IMR-90 (cell line): ENCODE measurements at regions not wholly inside any gene's neighbourhood (a gene's known extent, or its start where the extent isn't known, plus 50 kb on each side); places are given as distances from the start of the nearest gene placed in this dataset.

Experiments
- ATAC-seq: fragments of 200-7000 bp; cut with Tn5 transposase; 2 replicates; pipeline ENCODE4 v1.9.1; 2020; ENCODE audit warnings: low read depth, mild to moderate bottlenecking, moderate library complexity
- BruUV-seq: library from RNA; stranded (reverse); fragments of 400-500 nt; replicated peaks from 2 replicates; lab custom pipeline; 2021; lab: Mats Ljungman, UMichigan
- CTCF ChIA-PET: fragments of 300-600 bp; formaldehyde crosslinking; extraction: SDS; loops from one replicate; lab custom pipeline; 2021; ENCODE audit warnings: antibody characterized with exemption; lab: Yijun Ruan, JAX
- POLR2A ChIA-PET: fragments of 300-600 bp; sonication (Branson Sonifier 250); formaldehyde crosslinking; loops from one replicate; lab custom pipeline; 2022; ENCODE audit warnings: antibody characterized with exemption; ENCODE audit not compliant: unreplicated experiment; lab: Charles Lee
- DNase-seq: peaks from one replicate; pipeline ENCODE4 v3.0.0; 2013
- H2AFZ ChIP-seq: replicated peaks from 2 replicates; pipeline ENCODE3; 2013; ENCODE audit warnings: low read length, mild to moderate bottlenecking; ENCODE audit not compliant: poor library complexity
- H2AK5ac ChIP-seq: 2 replicates; pipeline ENCODE4 v1.6.1; 2013; ENCODE audit warnings: low read depth, low read length, inconsistent platforms
- H2AK9ac ChIP-seq: replicated peaks from 2 replicates; pipeline ENCODE3; 2013; ENCODE audit warnings: mild to moderate bottlenecking, low read depth, low read length, moderate library complexity; ENCODE audit not compliant: poor library complexity
- H2BK120ac ChIP-seq: 2 replicates; pipeline ENCODE4 v1.6.1; 2013; ENCODE audit warnings: low read depth, low read length, inconsistent platforms
- H2BK15ac ChIP-seq: 3 replicates; pipeline ENCODE4 v1.6.1; 2013; ENCODE audit warnings: low read depth, low read length, inconsistent platforms
- H2BK20ac ChIP-seq: 2 replicates; pipeline ENCODE4 v1.6.1; 2013; ENCODE audit warnings: low read depth, mild to moderate bottlenecking, inconsistent platforms, low read length, moderate library complexity
- H2BK5ac ChIP-seq: 2 replicates; pipeline ENCODE4 v1.6.1; 2013; ENCODE audit warnings: mild to moderate bottlenecking, low read depth, low read length, inconsistent platforms; ENCODE audit not compliant: poor library complexity, severe bottlenecking
- H3K14ac ChIP-seq: replicated peaks from 2 replicates; pipeline ENCODE4 v1.6.1; 2013; ENCODE audit warnings: low read depth, low read length, inconsistent platforms
- H3K18ac ChIP-seq: 2 replicates; pipeline ENCODE4 v1.6.1; 2013; ENCODE audit warnings: low read depth, low read length, control low read depth
- H3K23ac ChIP-seq: 2 replicates; pipeline ENCODE4 v1.6.1; 2013; ENCODE audit warnings: low read depth, low read length, inconsistent platforms
- H3K27ac ChIP-seq: 2 replicates; pipeline ENCODE4 v1.5.1; 2013; ENCODE audit warnings: mild to moderate bottlenecking, control low read depth, low read length; ENCODE audit not compliant: insufficient read depth
- H3K27me3 ChIP-seq: 2 replicates; pipeline ENCODE4 v1.6.1; 2013; ENCODE audit warnings: low read length; ENCODE audit not compliant: control insufficient read depth, insufficient read depth
- H3K36me3 ChIP-seq: 2 replicates; pipeline ENCODE4 v1.6.1; 2013; ENCODE audit warnings: low read length, mixed read lengths; ENCODE audit not compliant: control insufficient read depth, insufficient read depth
- H3K4ac ChIP-seq: 2 replicates; pipeline ENCODE4 v1.6.1; 2013; ENCODE audit warnings: low read depth, low read length, inconsistent platforms
- H3K4me1 ChIP-seq: 2 replicates; pipeline ENCODE4 v1.6.1; 2013; ENCODE audit warnings: low read length, mixed read lengths; ENCODE audit not compliant: control insufficient read depth, insufficient read depth
- H3K4me2 ChIP-seq: 2 replicates; pipeline ENCODE4 v1.6.1; 2013; ENCODE audit warnings: low read depth, mild to moderate bottlenecking, control low read depth, low read length, moderate library complexity
- H3K4me3 ChIP-seq: 2 replicates; pipeline ENCODE4 v1.5.1; 2013; ENCODE audit warnings: low read depth, mild to moderate bottlenecking, control low read depth, low read length, moderate library complexity; ENCODE audit not compliant: insufficient read depth
- H3K56ac ChIP-seq: 2 replicates; pipeline ENCODE4 v1.6.1; 2013; ENCODE audit warnings: low read length, inconsistent platforms; ENCODE audit not compliant: insufficient read depth; ENCODE audit errors: extremely low read depth
- H3K79me1 ChIP-seq, 2 experiments: 2 replicates each; pipeline ENCODE4 v1.6.1; 2013; ENCODE audit warnings: low read length in 2 of 2, inconsistent platforms in 1 of 2, low read depth in 1 of 2
- H3K9ac ChIP-seq: 2 replicates; pipeline ENCODE4 v1.6.1; 2013; ENCODE audit warnings: low read depth, low read length, control low read depth
- H3K9me1 ChIP-seq: 2 replicates; pipeline ENCODE4 v1.6.1; 2013; ENCODE audit warnings: low read length, inconsistent platforms; ENCODE audit not compliant: insufficient read depth
- H3K9me3 ChIP-seq: 2 replicates; pipeline ENCODE4 v1.6.1; 2013; ENCODE audit warnings: low read length; ENCODE audit not compliant: control insufficient read depth, insufficient read depth
- H4K20me1 ChIP-seq: 2 replicates; pipeline ENCODE4 v1.6.1; 2013; ENCODE audit warnings: low read length, inconsistent platforms; ENCODE audit not compliant: insufficient read depth
- H4K5ac ChIP-seq: 2 replicates; pipeline ENCODE4 v1.6.1; 2013; ENCODE audit warnings: mild to moderate bottlenecking, low read depth, low read length, control low read depth
- H4K8ac ChIP-seq, 2 experiments: 2 replicates each; pipeline ENCODE4 v1.6.1; 2013; ENCODE audit warnings: low read depth in 2 of 2, low read length in 2 of 2, control low read depth in 1 of 2, inconsistent platforms in 1 of 2
- H4K91ac ChIP-seq: 2 replicates; pipeline ENCODE4 v1.6.1; 2013; ENCODE audit warnings: low read depth, low read length, inconsistent platforms; ENCODE audit not compliant: insufficient read depth
- BHLHE40 ChIP-seq: fragments of 150-350 bp; IDR thresholded peaks from 2 replicates; pipeline ENCODE4 v1.6.1; 2016; ENCODE audit warnings: mild to moderate bottlenecking, low read depth, low read length
- CHD1 ChIP-seq: IDR thresholded peaks from 2 replicates; pipeline ENCODE4 v1.6.1; 2012; ENCODE audit warnings: low read depth, low read length, improper control_type of control experiment
- CTCF ChIP-seq: conservative IDR thresholded peaks from 2 replicates; pipeline ENCODE4 v1.5.1; 2012; ENCODE audit warnings: mild to moderate bottlenecking, low read depth, low read length, improper control_type of control experiment
- ELK1 ChIP-seq: fragments of 150-350 bp; IDR thresholded peaks from 2 replicates; pipeline ENCODE4 v1.6.1; 2016; ENCODE audit warnings: low read depth, mild to moderate bottlenecking, low read length, moderate library complexity, borderline replicate concordance
- FOS ChIP-seq: fragments of 150-350 bp; IDR thresholded peaks from 2 replicates; pipeline ENCODE4 v1.6.1; 2016; ENCODE audit warnings: low read depth, low read length
- MAFK ChIP-seq: IDR thresholded peaks from 2 replicates; pipeline ENCODE4 v1.6.1; 2012; ENCODE audit warnings: low read depth, low read length, improper control_type of control experiment
- MAZ ChIP-seq: IDR thresholded peaks from 2 replicates; pipeline ENCODE4 v1.6.1; 2012; ENCODE audit warnings: low read depth, mild to moderate bottlenecking, low read length, improper control_type of control experiment, moderate library complexity, borderline replicate concordance
- MXI1 ChIP-seq: IDR thresholded peaks from 2 replicates; pipeline ENCODE4 v1.6.1; 2012; ENCODE audit warnings: low read depth, mild to moderate bottlenecking, low read length, moderate library complexity, borderline replicate concordance
- NFE2L2 ChIP-seq: fragments of 150-350 bp; IDR thresholded peaks from 2 replicates; pipeline ENCODE4 v1.6.1; 2016; ENCODE audit warnings: low read depth, mild to moderate bottlenecking, low read length
- POLR2A ChIP-seq: IDR thresholded peaks from 2 replicates; pipeline ENCODE4 v1.6.1; 2012; ENCODE audit warnings: mild to moderate bottlenecking, low read depth, low read length
- RAD21 ChIP-seq: IDR thresholded peaks from 2 replicates; pipeline ENCODE4 v1.6.1; 2012; ENCODE audit warnings: low read length, improper control_type of control experiment
- RCOR1 ChIP-seq: IDR thresholded peaks from 2 replicates; pipeline ENCODE4 v1.6.1; 2012; ENCODE audit warnings: mild to moderate bottlenecking, low read length, improper control_type of control experiment; ENCODE audit not compliant: insufficient replicate concordance
- SMC3 ChIP-seq: fragments of 150-350 bp; IDR thresholded peaks from 2 replicates; pipeline ENCODE4 v1.6.1; 2016; ENCODE audit warnings: low read depth, mild to moderate bottlenecking, antibody characterized with exemption, low read length, moderate library complexity
- USF2 ChIP-seq: fragments of 150-350 bp; IDR thresholded peaks from 2 replicates; pipeline ENCODE4 v1.6.1; 2017; ENCODE audit warnings: mild to moderate bottlenecking, antibody characterized with exemption, low read length, low read depth
- WGBS, 2 experiments: methylation state at CpG; one replicate each; pipeline versions ENCODE4 v1.1.5 to v1.1.7; 2013; ENCODE audit warnings: missing lambda C conversion rate in 2 of 2; ENCODE audit not compliant: insufficient read length in 1 of 2; ENCODE audit errors: extremely low coverage in 2 of 2; 5-methylcytosine and 5-hydroxymethylcytosine counted together
- dilution Hi-C: fragments of 300-500 bp; cut with HindIII; formaldehyde crosslinking; loops from one replicate; pipeline ENCODE4 v1.14.3; 2018; ENCODE audit warnings: low sequenced_read_pairs; ENCODE audit not compliant: unreplicated experiment
- in situ Hi-C: fragments of 300-500 bp; cut with MboI; formaldehyde crosslinking; loops from 3 replicates; pipeline ENCODE4 v1.14.3; 2019; ENCODE audit warnings: low sequenced_read_pairs, inconsistent platforms, mixed read lengths
- intact Hi-C: fragments of 100-400 bp; cut with micrococcal nuclease; formaldehyde crosslinking; loops from 2 replicates; pipeline ENCODE4 v1.10.0; 2022

- Histone ChIP-seq H3K27ac (no peak overlapping the region), H3K23ac (no peak overlapping the region), H3K4me3 (no peak overlapping the region), H2BK20ac (no peak overlapping the region), H3K4ac (no peak overlapping the region), H3K27me3 (no peaks in the 10 kb centered on the region), H3K4me2 (no peak overlapping the region), H2BK15ac (no peak overlapping the region), H2AFZ (peak overlapping the region; percentile 26), H2AK5ac (no peak overlapping the region), H3K14ac (no peak overlapping the region), H3K9me1 (no peaks in the 10 kb centered on the region), H3K79me1 (no peaks in the 10 kb centered on the region), H4K20me1 (no peaks in the 10 kb centered on the region), H3K4me1 (no peaks in the 10 kb centered on the region), H4K91ac (no peak overlapping the region), H3K9ac (no peak overlapping the region), H3K9me3 (no peaks in the 10 kb centered on the region), H3K18ac (no peak overlapping the region), H2BK120ac (no peak overlapping the region), H2BK5ac (no peak overlapping the region), H3K56ac (no peak overlapping the region), H2AK9ac (no peak overlapping the region), H3K36me3 (no peaks in the 10 kb centered on the region), H4K8ac (no peak overlapping the region), H4K5ac (no peak overlapping the region)
- in situ Hi-C loops (no loop called here), dilution Hi-C loops (no loop called here), intact Hi-C loops (no loop called here)
- ATAC-seq (no peak), DNase-seq (no peak)
- no peak for TF ChIP-seq BHLHE40
- no peak for TF ChIP-seq MAZ
- TF ChIP-seq MXI1, result no peak
- TF ChIP-seq RCOR1, result no peak
- TF ChIP-seq CHD1, result no peak
- TF ChIP-seq NFE2L2, result no peak
- TF ChIP-seq ELK1, result no peak
- TF ChIP-seq CTCF, result no peak
- no peak for TF ChIP-seq RAD21
- no peak for TF ChIP-seq POLR2A
- no peak for TF ChIP-seq USF2
- TF ChIP-seq MAFK, result no peak
- no peak for TF ChIP-seq FOS
- TF ChIP-seq SMC3, result no peak
- POLR2A ChIA-PET, result no interaction called here
- no TSS peak for BruUV-seq
- WGBS, 2 experiments, result no CpG with 5 or more reads among the region's 14 CpGs
- CTCF ChIA-PET, result no interaction called here
Measured at GRCh38 chr20:51926670-51927305, 124.5 kb upstream of the SALL4 start.
